HepG2 (cell line): ENCODE measurements at regions not wholly inside any gene's neighbourhood (a gene's known extent, or its start where the extent isn't known, plus 50 kb on each side); places are given as distances from the start of the nearest gene placed in this dataset.

Source experiments
- ATAC-seq: fragments of 200-7000 bp; cut with Tn5 transposase; 3 replicates; pipeline ENCODE4 v1.9.1; 2020; ENCODE audit warnings: mild to moderate bottlenecking, moderate library complexity
- BruUV-seq: library from RNA; stranded (reverse); fragments of 400-500 nt; replicated peaks from 2 replicates; lab custom pipeline; 2021; lab: Mats Ljungman, UMichigan
- CTCF ChIA-PET: fragments of 300-600 bp; formaldehyde crosslinking; extraction: SDS; loops from one replicate; lab custom pipeline; 2021; ENCODE audit warnings: low total read pairs, inconsistent platforms, low intra/inter-chr PET ratio; lab: Yijun Ruan, JAX
- POLR2A ChIA-PET: fragments of 350-600 bp; sonication (Branson Sonifier 250); formaldehyde crosslinking; loops from one replicate; lab custom pipeline; 2020; ENCODE audit warnings: antibody characterized with exemption, inconsistent platforms; lab: Yijun Ruan, JAX
- DNase-seq: peaks from one replicate; pipeline ENCODE4 v3.0.0-alpha.2; 2015; ENCODE audit warnings: low spot score
- FAIRE-seq: peaks from 3 replicates; lab custom pipeline; 2011; peaks lifted over from hg19 to GRCh38; lab: Jason Lieb, UNC
- H2AFZ ChIP-seq: one replicate; pipeline ENCODE4 v1.6.1; 2011; ENCODE audit warnings: low read length, inconsistent platforms
- H3K27ac ChIP-seq: fragments of 300-600 bp; 3 replicates; pipeline ENCODE4 v1.8.0; 2011; ENCODE audit warnings: mixed run types, mild to moderate bottlenecking, mixed read lengths, low read length, inconsistent platforms; ENCODE audit not compliant: insufficient read depth; ENCODE audit errors: extremely low read length
- H3K27me3 ChIP-seq, 2 experiments: fragments of 200-600 bp in 1 of 2; 2 replicates in 1 of 2; 3 replicates in 1 of 2; pipeline versions ENCODE4 v1.6.0 to v1.8.0; 2011; ENCODE audit warnings: low read length in 2 of 2, mild to moderate bottlenecking in 2 of 2, moderate library complexity in 2 of 2, inconsistent platforms in 1 of 2; ENCODE audit not compliant: insufficient read depth in 2 of 2, control insufficient read depth in 1 of 2
- H3K36me3 ChIP-seq, 2 experiments: fragments of 200-600 bp in 1 of 2; replicated peaks in 1 of 2; 2 replicates in 1 of 2; 3 replicates in 1 of 2; pipeline versions ENCODE4 v1.5.1 to v1.8.0; 2011; ENCODE audit warnings: low read length in 2 of 2, inconsistent platforms in 1 of 2; ENCODE audit not compliant: insufficient read depth in 2 of 2, control insufficient read depth in 1 of 2
- H3K4me1 ChIP-seq: 2 replicates; pipeline ENCODE4 v1.5.1; 2012; ENCODE audit warnings: low read length, inconsistent platforms; ENCODE audit not compliant: insufficient read depth
- H3K4me2 ChIP-seq: 2 replicates; pipeline ENCODE4 v1.6.0; 2011; ENCODE audit warnings: low read depth, low read length, inconsistent platforms
- H3K4me3 ChIP-seq, 3 experiments: fragments of 200-600 bp in 1 of 3; sonication (generic), shearing (Covaris generic) in 1 of 3; replicated peaks in 1 of 3; 2 replicates each; pipeline ENCODE4 v1.5.1; 2011 to 2016; ENCODE audit warnings: low read length in 3 of 3, inconsistent platforms in 2 of 3, low read depth in 2 of 3, mild to moderate bottlenecking in 2 of 3, control low read depth in 1 of 3, mixed read lengths in 1 of 3; ENCODE audit not compliant: insufficient read depth in 1 of 3
- H3K79me2 ChIP-seq: one replicate; pipeline ENCODE4 v1.6.1; 2011; ENCODE audit warnings: low read length, inconsistent platforms; ENCODE audit not compliant: insufficient read depth
- H3K9ac ChIP-seq: 2 replicates; pipeline ENCODE4 v1.6.0; 2011; ENCODE audit warnings: mild to moderate bottlenecking, low read depth, low read length, inconsistent platforms; ENCODE audit not compliant: insufficient read depth
- H3K9me3 ChIP-seq: 2 replicates; pipeline ENCODE4 v1.5.1; 2012; ENCODE audit warnings: mild to moderate bottlenecking, low read length
- H4K20me1 ChIP-seq: 2 replicates; pipeline ENCODE4 v1.6.0; 2011; ENCODE audit warnings: inconsistent platforms, mild to moderate bottlenecking, low read length, moderate library complexity; ENCODE audit not compliant: insufficient read depth
- GATAD1 ChIP-seq: IDR thresholded peaks from 2 replicates; pipeline ENCODE4 v1.6.1; 2016; ENCODE audit warnings: missing genetic modification reagents, missing compliant biosample characterization
- JUND ChIP-seq: sonication (generic); formaldehyde crosslinking; IDR thresholded peaks from 2 replicates; pipeline ENCODE4 v1.8.0; 2022; ENCODE audit warnings: mild to moderate bottlenecking, missing genetic modification reagents
- NFRKB ChIP-seq: fragments of 450-650 bp; IDR thresholded peaks from 2 replicates; pipeline ENCODE4 v1.6.1; 2017
- SALL2 ChIP-seq: sonication (generic); formaldehyde crosslinking; IDR thresholded peaks from 2 replicates; pipeline ENCODE4 v1.8.1; 2023; ENCODE audit warnings: mild to moderate bottlenecking, missing genetic modification reagents, inconsistent platforms
- SAP130 ChIP-seq: IDR thresholded peaks from 2 replicates; pipeline ENCODE4 v1.6.1; 2016; ENCODE audit warnings: low read depth
- SCMH1 ChIP-seq: sonication (generic); formaldehyde crosslinking; IDR thresholded peaks from 2 replicates; pipeline ENCODE4 v1.9.0; 2021; ENCODE audit warnings: missing genetic modification reagents, mild to moderate bottlenecking, borderline replicate concordance
- STAT5B ChIP-seq: sonication (generic); formaldehyde crosslinking; IDR thresholded peaks from 2 replicates; pipeline ENCODE4 v1.4.0; 2020; ENCODE audit warnings: missing genetic modification reagents
- TBX2 ChIP-seq: sonication (generic); formaldehyde crosslinking; IDR thresholded peaks from 2 replicates; pipeline ENCODE4 v1.5.0; 2020; ENCODE audit warnings: missing genetic modification reagents, mild to moderate bottlenecking, borderline replicate concordance
- ZBTB20 ChIP-seq: sonication (generic); formaldehyde crosslinking; IDR thresholded peaks from 2 replicates; pipeline ENCODE4 v1.8.1; 2023; ENCODE audit warnings: missing genetic modification reagents, low read depth, mild to moderate bottlenecking, borderline replicate concordance
- ZFP37 ChIP-seq: sonication (generic); formaldehyde crosslinking; IDR thresholded peaks from 2 replicates; pipeline ENCODE4 v1.4.0; 2020; ENCODE audit warnings: missing genetic modification reagents, borderline replicate concordance
- ZFP82 ChIP-seq: sonication (generic); formaldehyde crosslinking; IDR thresholded peaks from 2 replicates; pipeline ENCODE4 v1.5.1; 2020; ENCODE audit warnings: mild to moderate bottlenecking, missing genetic modification reagents, borderline replicate concordance
- ZKSCAN5 ChIP-seq: sonication (generic); formaldehyde crosslinking; IDR thresholded peaks from 2 replicates; pipeline ENCODE4 v1.5.1; 2020; ENCODE audit warnings: mild to moderate bottlenecking, missing genetic modification reagents
- ZNF121 ChIP-seq: sonication (generic); formaldehyde crosslinking; IDR thresholded peaks from 2 replicates; pipeline ENCODE4 v1.5.0; 2020; ENCODE audit warnings: mild to moderate bottlenecking, missing genetic modification reagents
- ZNF235 ChIP-seq: sonication (generic); formaldehyde crosslinking; IDR thresholded peaks from 2 replicates; pipeline ENCODE4 v1.8.1; 2023; ENCODE audit warnings: mild to moderate bottlenecking, missing genetic modification reagents, borderline replicate concordance
- ZNF24 ChIP-seq: fragments of 450-650 bp; IDR thresholded peaks from 2 replicates; pipeline ENCODE4 v1.6.1; 2017; ENCODE audit warnings: antibody characterized with exemption, mild to moderate bottlenecking
- ZNF333 ChIP-seq: sonication (generic); formaldehyde crosslinking; IDR thresholded peaks from 2 replicates; pipeline ENCODE4 v1.4.0; 2020; ENCODE audit warnings: mild to moderate bottlenecking, missing genetic modification reagents, borderline replicate concordance
- ZNF616 ChIP-seq: sonication (generic); formaldehyde crosslinking; IDR thresholded peaks from 2 replicates; pipeline ENCODE4 v1.5.0; 2020; ENCODE audit warnings: low read depth, mild to moderate bottlenecking, missing genetic modification reagents
- WGBS: methylation state at CpG from one replicate; pipeline ENCODE4 v1.1.6; 2017; ENCODE audit warnings: low lambda C conversion rate; 5-methylcytosine and 5-hydroxymethylcytosine counted together
- in situ Hi-C: cut with HindIII; loops from 2 replicates; pipeline ENCODE4 v1.10.0; 2017; ENCODE audit warnings: low pct_unique_long_range_greater_than_20kb; ENCODE audit not compliant: extremely low pct_ligation_motif_present
- intact Hi-C: fragments of 100-400 bp; cut with micrococcal nuclease; formaldehyde crosslinking; loops from one replicate; pipeline ENCODE4 v1.10.0; 2022; ENCODE audit not compliant: unreplicated experiment
- TF ChIP-seq, protein P1 (sequence below): sonication (generic); formaldehyde crosslinking; IDR thresholded peaks from 2 replicates; pipeline ENCODE4 v1.5.1; 2020; ENCODE audit warnings: mild to moderate bottlenecking, missing genetic modification reagents, borderline replicate concordance
- TF ChIP-seq, protein P2 (sequence below): sonication (generic); formaldehyde crosslinking; IDR thresholded peaks from 2 replicates; pipeline ENCODE4 v1.4.0; 2020; ENCODE audit warnings: missing genetic modification reagents

DNA sequence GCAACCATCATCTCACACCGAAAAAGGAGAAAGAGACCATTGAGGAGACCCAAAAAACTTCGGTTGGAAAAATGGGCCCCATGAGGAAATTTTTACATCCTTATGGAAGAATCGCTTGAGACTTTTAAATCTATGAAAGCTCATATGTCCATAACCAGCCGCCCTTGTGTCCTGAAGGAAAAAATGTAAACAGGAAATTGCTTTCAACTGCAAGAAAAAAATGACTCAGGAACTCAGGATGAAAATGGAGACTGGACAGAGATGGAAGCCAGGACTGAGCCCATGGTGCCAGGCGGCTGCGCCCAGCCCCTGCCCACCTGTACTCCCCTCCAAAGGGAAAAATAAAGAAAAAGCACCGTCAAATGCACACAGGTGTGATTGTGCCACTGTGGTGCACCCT is 81.5 kb upstream of the SLC66A3 start:
- Histone ChIP-seq H3K9me3 (no peaks in the 10 kb centered on the region), H3K9ac (no peak overlapping the region), H3K27me3 (peaks cover 14 to 81% of the 10 kb centered on the region in 2 experiments; a peak in 4 of 5 replicates), H3K27ac (no peak overlapping the region), H2AFZ (no peak overlapping the region), H3K79me2 (no peaks in the 10 kb centered on the region), H3K4me2 (no peak overlapping the region), H3K4me1 (no peaks in the 10 kb centered on the region), H4K20me1 (peaks cover 2% of the 10 kb centered on the region; the same call in 1 of the 2 replicates), H3K4me3 (no peak overlapping the region), H3K36me3 (no peaks in the 10 kb centered on the region)
- ChIA-PET POLR2A (no interaction called here), CTCF (no interaction called here)
- ATAC-seq (no peak), FAIRE-seq (no peak), DNase-seq (no peak)
- intact Hi-C loops (no loop called here), in situ Hi-C loops (no loop called here)
- 28% methylated on average over 7 of the region's 7 CpGs for WGBS
- TF ChIP-seq ZNF333 (CRISPR knock-in tag) (no peak), ZNF616 (CRISPR knock-in tag) (no peak), TBX2 (CRISPR knock-in tag) (0 out of 2 replicates have a peak, but pooled peaks have one; percentile 9)
- BruUV-seq, result no TSS peak

DNA sequence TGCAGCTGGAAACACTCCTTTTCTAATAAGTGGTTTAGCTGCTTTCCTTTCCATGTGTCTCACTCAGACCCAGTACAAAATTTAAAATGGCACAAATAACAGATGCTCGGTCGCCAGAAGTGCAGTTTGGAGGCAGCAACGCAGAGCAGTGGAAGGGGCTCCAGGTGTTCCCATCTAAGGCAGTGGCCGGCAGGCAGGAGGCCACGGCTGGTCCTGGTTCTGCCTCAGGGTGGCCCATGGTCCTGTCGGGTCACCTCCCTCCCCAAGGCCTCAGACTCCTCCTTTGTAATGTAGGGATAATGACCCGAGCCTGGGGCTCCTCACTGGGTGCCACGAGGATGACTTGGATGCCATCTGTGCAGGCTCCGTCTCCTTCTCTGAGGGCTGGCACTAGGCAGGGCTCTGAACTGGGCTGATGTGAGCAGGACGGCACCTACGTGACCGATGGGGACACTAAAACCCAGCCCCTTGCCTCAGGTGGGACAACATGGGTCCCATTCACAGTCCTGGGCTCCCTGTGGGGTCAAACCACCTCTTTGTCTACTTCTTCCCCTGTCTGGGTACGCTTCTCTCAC is 80.9 kb upstream of the SLC66A3 start:
- Histone ChIP-seq H3K27ac (no peak overlapping the region), H4K20me1 (peaks cover 2% of the 10 kb centered on the region; the same call in 1 of the 2 replicates), H3K27me3 (peaks cover 9 to 79% of the 10 kb centered on the region in 2 experiments; a peak in 4 of 5 replicates), H3K79me2 (no peaks in the 10 kb centered on the region), H3K9me3 (no peaks in the 10 kb centered on the region), H3K4me2 (no peak overlapping the region), H3K4me3 (no peak overlapping the region), H3K4me1 (no peaks in the 10 kb centered on the region), H2AFZ (no peak overlapping the region), H3K36me3 (no peaks in the 10 kb centered on the region), H3K9ac (no peak overlapping the region)
- in situ Hi-C loops, result no loop called here
- ChIA-PET CTCF (no interaction called here), POLR2A (no interaction called here)
- 22% methylated on average over 9 of the region's 13 CpGs for WGBS
- intact Hi-C loops, result no loop called here
- no peak for FAIRE-seq
- peak; percentile 14; the same call in 1 of the 3 replicates for ATAC-seq
- BruUV-seq, result no TSS peak
- no peak for DNase-seq
- TF ChIP-seq GATAD1, result no peak
- TF ChIP-seq SAP130 (CRISPR knock-in tag), result no peak
- TF ChIP-seq ZNF235 (CRISPR knock-in tag), result no peak
- no peak for TF ChIP-seq ZKSCAN5 (CRISPR knock-in tag)
- TF ChIP-seq ZNF24, result no peak
- TF ChIP-seq, protein P1, sequence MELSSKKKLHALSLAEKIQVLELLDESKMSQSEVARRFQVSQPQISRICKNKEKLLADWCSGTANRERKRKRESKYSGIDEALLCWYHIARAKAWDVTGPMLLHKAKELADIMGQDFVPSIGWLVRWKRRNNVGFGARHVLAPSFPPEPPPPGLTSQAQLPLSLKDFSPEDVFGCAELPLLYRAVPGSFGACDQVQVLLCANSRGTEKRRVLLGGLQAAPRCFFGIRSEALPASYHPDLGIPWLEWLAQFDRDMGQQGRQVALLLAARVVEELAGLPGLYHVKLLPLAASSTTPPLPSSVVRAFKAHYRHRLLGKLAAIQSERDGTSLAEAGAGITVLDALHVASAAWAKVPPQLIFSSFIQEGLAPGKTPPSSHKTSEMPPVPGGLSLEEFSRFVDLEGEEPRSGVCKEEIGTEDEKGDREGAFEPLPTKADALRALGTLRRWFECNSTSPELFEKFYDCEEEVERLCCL (CRISPR knock-in tag), result no peak
- no peak for TF ChIP-seq JUND
- TF ChIP-seq ZFP82 (CRISPR knock-in tag), result no peak
- no peak for TF ChIP-seq SCMH1 (CRISPR knock-in tag)
- TF ChIP-seq SALL2, result no peak
- TF ChIP-seq ZFP37, result no peak
- no peak for TF ChIP-seq NFRKB
- TF ChIP-seq STAT5B (CRISPR knock-in tag), result no peak
- TF ChIP-seq, protein P2, sequence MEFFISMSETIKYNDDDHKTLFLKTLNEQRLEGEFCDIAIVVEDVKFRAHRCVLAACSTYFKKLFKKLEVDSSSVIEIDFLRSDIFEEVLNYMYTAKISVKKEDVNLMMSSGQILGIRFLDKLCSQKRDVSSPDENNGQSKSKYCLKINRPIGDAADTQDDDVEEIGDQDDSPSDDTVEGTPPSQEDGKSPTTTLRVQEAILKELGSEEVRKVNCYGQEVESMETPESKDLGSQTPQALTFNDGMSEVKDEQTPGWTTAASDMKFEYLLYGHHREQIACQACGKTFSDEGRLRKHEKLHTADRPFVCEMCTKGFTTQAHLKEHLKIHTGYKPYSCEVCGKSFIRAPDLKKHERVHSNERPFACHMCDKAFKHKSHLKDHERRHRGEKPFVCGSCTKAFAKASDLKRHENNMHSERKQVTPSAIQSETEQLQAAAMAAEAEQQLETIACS (CRISPR knock-in tag), result no peak
- TF ChIP-seq ZBTB20 (CRISPR knock-in tag), result no peak
- no peak for TF ChIP-seq ZNF121 (CRISPR knock-in tag)
